GM12873 (cell line): ENCODE measurements at regions not wholly inside any gene's neighbourhood (a gene's known extent, or its start where the extent isn't known, plus 50 kb on each side); places are given as distances from the start of the nearest gene placed in this dataset.

ENCODE experiments used
- TF ChIP-seq, protein P1 (sequence below): IDR thresholded peaks from 2 replicates; pipeline ENCODE4 v1.5.1; 2012; ENCODE audit warnings: low read depth, mild to moderate bottlenecking, moderate library complexity, low read length, control low read depth; ENCODE audit not compliant: insufficient read depth; ENCODE audit errors: missing control alignments

DNA sequence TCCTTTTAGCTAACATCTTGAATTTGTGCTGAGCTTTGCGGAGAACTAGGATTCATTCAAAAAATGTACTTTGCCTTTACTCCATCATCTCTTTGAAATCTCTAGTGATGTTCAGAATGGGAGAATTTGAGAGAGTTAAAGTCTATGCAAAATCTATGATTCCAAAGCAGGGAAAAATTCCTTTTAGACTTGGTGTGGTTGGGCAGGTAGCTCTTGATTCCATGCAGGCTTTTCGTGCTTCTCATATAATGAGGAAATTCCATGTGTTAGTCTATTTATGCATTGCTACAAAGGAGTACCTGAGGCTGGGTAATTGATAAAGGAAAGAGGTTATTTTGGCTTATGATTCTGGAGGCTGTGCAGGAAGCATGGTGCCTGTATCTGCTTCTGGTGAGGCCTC, 258.9 kb upstream of the EPHA4 start:
- TF ChIP-seq, protein P1, sequence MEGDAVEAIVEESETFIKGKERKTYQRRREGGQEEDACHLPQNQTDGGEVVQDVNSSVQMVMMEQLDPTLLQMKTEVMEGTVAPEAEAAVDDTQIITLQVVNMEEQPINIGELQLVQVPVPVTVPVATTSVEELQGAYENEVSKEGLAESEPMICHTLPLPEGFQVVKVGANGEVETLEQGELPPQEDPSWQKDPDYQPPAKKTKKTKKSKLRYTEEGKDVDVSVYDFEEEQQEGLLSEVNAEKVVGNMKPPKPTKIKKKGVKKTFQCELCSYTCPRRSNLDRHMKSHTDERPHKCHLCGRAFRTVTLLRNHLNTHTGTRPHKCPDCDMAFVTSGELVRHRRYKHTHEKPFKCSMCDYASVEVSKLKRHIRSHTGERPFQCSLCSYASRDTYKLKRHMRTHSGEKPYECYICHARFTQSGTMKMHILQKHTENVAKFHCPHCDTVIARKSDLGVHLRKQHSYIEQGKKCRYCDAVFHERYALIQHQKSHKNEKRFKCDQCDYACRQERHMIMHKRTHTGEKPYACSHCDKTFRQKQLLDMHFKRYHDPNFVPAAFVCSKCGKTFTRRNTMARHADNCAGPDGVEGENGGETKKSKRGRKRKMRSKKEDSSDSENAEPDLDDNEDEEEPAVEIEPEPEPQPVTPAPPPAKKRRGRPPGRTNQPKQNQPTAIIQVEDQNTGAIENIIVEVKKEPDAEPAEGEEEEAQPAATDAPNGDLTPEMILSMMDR = no peak

DNA sequence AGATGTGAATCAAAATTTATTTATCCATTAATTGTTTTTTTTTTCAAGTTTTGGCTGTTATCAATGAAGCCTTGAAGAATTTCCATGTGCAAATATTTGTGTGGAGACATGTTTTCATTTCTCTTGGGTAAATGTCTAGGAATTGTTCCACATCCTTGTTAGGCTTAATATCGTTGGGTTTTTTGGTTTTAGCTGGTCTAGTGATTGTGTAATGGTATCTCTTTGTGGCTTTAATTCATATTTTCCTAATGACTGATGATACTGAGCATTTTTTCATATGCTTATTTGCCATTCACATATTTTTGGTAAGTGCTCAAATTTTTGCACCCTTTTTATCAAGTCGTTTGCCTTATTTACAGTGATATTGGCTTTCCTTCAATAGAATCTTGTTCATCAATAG, 250.3 kb upstream of the EPHA4 start:
- TF ChIP-seq, protein P1 = no peak

DNA sequence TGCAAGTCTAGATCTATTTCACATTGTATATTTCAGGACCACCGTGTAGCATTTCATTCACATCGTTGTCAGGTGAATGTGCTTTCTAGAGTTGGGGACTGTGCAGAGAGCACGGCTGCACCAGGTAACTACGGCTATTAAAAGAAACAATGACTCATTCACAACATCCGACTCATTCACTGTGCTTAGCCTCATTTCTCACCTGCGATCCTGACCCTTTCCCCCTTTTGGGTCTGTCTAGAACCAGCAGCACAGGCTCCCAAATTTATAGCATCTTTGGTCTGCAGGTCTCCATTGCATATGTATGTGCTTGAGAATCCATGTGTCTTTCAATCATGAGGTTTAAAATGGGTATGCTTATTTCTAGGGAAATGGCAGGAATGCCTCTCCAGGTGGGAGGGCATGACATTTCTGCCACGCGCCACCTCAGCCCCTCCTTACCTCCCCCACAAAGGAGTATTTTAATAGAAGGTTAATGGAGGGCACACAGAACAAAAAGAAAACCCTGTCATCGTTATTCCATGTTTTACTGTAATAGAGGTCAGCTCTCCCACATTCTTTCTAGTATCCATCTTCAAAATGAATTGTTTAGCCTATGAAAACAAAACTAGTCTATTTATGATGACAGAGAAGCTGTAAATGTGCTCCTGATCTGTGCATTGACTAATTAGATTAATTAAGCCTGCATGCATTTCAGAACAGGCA, 246.7 kb upstream of the EPHA4 start:
- TF ChIP-seq, protein P1 = no peak

- TF ChIP-seq, protein P1 = no peak
Observed at GRCh38 chr2:221817878-221818277, 245.8 kb upstream of the EPHA4 start.

- TF ChIP-seq, protein P1 = no peak
Observed at GRCh38 chr2:221817052-221817451, 244.9 kb upstream of the EPHA4 start.

DNA sequence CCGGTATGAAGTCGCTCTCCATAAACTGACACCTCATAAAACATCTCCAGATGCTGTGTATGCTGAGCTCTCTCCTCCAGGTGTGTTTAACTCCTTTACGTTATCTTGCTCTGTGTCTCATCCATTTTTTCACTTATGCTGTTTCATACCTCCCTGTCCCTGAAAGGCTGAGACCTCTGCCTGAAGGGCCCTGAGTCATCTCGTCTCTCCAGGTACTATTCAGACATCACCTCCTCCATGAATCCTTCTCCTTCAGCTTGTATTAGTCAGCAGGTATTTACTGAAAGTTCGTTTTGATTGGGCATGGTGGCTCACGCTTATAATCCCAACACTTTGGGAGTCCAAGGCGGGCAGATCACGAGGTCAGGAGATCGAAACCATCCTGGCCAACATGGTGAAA, 244.5 kb upstream of the EPHA4 start:
- TF ChIP-seq, protein P1 = no peak

DNA sequence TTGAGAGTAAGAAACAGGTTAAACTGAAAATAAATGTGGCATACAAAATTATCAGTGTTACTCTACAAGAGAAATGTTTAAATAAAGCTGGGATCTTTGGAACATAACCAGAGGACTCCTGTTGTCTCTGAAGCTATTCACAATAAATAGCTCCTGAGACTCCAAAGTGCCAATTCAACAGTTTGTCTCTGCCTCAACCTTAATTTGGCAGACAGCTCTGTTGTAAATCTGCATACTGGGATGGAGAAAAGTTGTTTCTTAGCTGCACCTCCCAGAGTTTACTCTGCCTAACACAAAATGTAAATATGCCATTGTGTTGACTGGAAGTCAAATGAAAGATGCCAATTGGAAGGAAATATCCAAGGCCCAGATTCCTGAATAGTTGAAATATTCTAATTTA, 238.5 kb upstream of the EPHA4 start:
- TF ChIP-seq, protein P1 = no peak
